HepG2 (cell line): ENCODE measurements at regions not wholly inside any gene's neighbourhood (a gene's known extent, or its start where the extent isn't known, plus 50 kb on each side); places are given as distances from the start of the nearest gene placed in this dataset.

ENCODE experiments used
- ATAC-seq: fragments of 200-7000 bp; cut with Tn5 transposase; 3 replicates; pipeline ENCODE4 v1.9.1; 2020; ENCODE audit warnings: mild to moderate bottlenecking, moderate library complexity
- BruUV-seq: library from RNA; stranded (reverse); fragments of 400-500 nt; replicated peaks from 2 replicates; lab custom pipeline; 2021; lab: Mats Ljungman, UMichigan
- CTCF ChIA-PET: fragments of 300-600 bp; formaldehyde crosslinking; extraction: SDS; loops from one replicate; lab custom pipeline; 2021; ENCODE audit warnings: low total read pairs, inconsistent platforms, low intra/inter-chr PET ratio; lab: Yijun Ruan, JAX
- POLR2A ChIA-PET: fragments of 350-600 bp; sonication (Branson Sonifier 250); formaldehyde crosslinking; loops from one replicate; lab custom pipeline; 2020; ENCODE audit warnings: antibody characterized with exemption, inconsistent platforms; lab: Yijun Ruan, JAX
- DNase-seq: peaks from one replicate; pipeline ENCODE4 v3.0.0-alpha.2; 2015; ENCODE audit warnings: low spot score
- FAIRE-seq: peaks from 3 replicates; lab custom pipeline; 2011; peaks lifted over from hg19 to GRCh38; lab: Jason Lieb, UNC
- H2AFZ ChIP-seq: one replicate; pipeline ENCODE4 v1.6.1; 2011; ENCODE audit warnings: low read length, inconsistent platforms
- H3K27ac ChIP-seq: fragments of 300-600 bp; 3 replicates; pipeline ENCODE4 v1.8.0; 2011; ENCODE audit warnings: mixed run types, mild to moderate bottlenecking, mixed read lengths, low read length, inconsistent platforms; ENCODE audit not compliant: insufficient read depth; ENCODE audit errors: extremely low read length
- H3K27me3 ChIP-seq, 2 experiments: fragments of 200-600 bp in 1 of 2; 2 replicates in 1 of 2; 3 replicates in 1 of 2; pipeline versions ENCODE4 v1.6.0 to v1.8.0; 2011; ENCODE audit warnings: low read length in 2 of 2, mild to moderate bottlenecking in 2 of 2, moderate library complexity in 2 of 2, inconsistent platforms in 1 of 2; ENCODE audit not compliant: insufficient read depth in 2 of 2, control insufficient read depth in 1 of 2
- H3K36me3 ChIP-seq, 2 experiments: fragments of 200-600 bp in 1 of 2; replicated peaks in 1 of 2; 2 replicates in 1 of 2; 3 replicates in 1 of 2; pipeline versions ENCODE4 v1.5.1 to v1.8.0; 2011; ENCODE audit warnings: low read length in 2 of 2, inconsistent platforms in 1 of 2; ENCODE audit not compliant: insufficient read depth in 2 of 2, control insufficient read depth in 1 of 2
- H3K4me1 ChIP-seq: 2 replicates; pipeline ENCODE4 v1.5.1; 2012; ENCODE audit warnings: low read length, inconsistent platforms; ENCODE audit not compliant: insufficient read depth
- H3K4me2 ChIP-seq: 2 replicates; pipeline ENCODE4 v1.6.0; 2011; ENCODE audit warnings: low read depth, low read length, inconsistent platforms
- H3K4me3 ChIP-seq, 3 experiments: fragments of 200-600 bp in 1 of 3; sonication (generic), shearing (Covaris generic) in 1 of 3; replicated peaks in 1 of 3; 2 replicates each; pipeline ENCODE4 v1.5.1; 2011 to 2016; ENCODE audit warnings: low read length in 3 of 3, inconsistent platforms in 2 of 3, low read depth in 2 of 3, mild to moderate bottlenecking in 2 of 3, control low read depth in 1 of 3, mixed read lengths in 1 of 3; ENCODE audit not compliant: insufficient read depth in 1 of 3
- H3K79me2 ChIP-seq: one replicate; pipeline ENCODE4 v1.6.1; 2011; ENCODE audit warnings: low read length, inconsistent platforms; ENCODE audit not compliant: insufficient read depth
- H3K9ac ChIP-seq: 2 replicates; pipeline ENCODE4 v1.6.0; 2011; ENCODE audit warnings: mild to moderate bottlenecking, low read depth, low read length, inconsistent platforms; ENCODE audit not compliant: insufficient read depth
- H3K9me3 ChIP-seq: 2 replicates; pipeline ENCODE4 v1.5.1; 2012; ENCODE audit warnings: mild to moderate bottlenecking, low read length
- H4K20me1 ChIP-seq: 2 replicates; pipeline ENCODE4 v1.6.0; 2011; ENCODE audit warnings: inconsistent platforms, mild to moderate bottlenecking, low read length, moderate library complexity; ENCODE audit not compliant: insufficient read depth
- ARID2 ChIP-seq: sonication (generic); formaldehyde crosslinking; IDR thresholded peaks from 2 replicates; pipeline ENCODE4 v1.8.1; 2022; ENCODE audit warnings: mild to moderate bottlenecking, missing genetic modification reagents, borderline replicate concordance
- ARNT ChIP-seq: fragments of 450-650 bp; IDR thresholded peaks from 2 replicates; pipeline ENCODE4 v1.6.1; 2017
- BHLHE40 ChIP-seq: IDR thresholded peaks from 2 replicates; pipeline ENCODE4 v1.6.1; 2011; ENCODE audit warnings: low read length, improper control_type of control experiment
- BORCS8-MEF2B ChIP-seq: sonication (generic); formaldehyde crosslinking; IDR thresholded peaks from 2 replicates; pipeline ENCODE4 v1.8.0; 2022; ENCODE audit warnings: mild to moderate bottlenecking, missing genetic modification reagents
- HIVEP1 ChIP-seq: sonication (generic); formaldehyde crosslinking; IDR thresholded peaks from 2 replicates; pipeline ENCODE4 v1.4.0; 2020; ENCODE audit warnings: mild to moderate bottlenecking, missing genetic modification reagents
- KLF9 ChIP-seq: IDR thresholded peaks from 2 replicates; pipeline ENCODE4 v1.6.1; 2016; ENCODE audit warnings: low read depth
- TFAP4 ChIP-seq: sonication (generic); IDR thresholded peaks from 2 replicates; pipeline ENCODE4 v1.6.1; 2016; ENCODE audit warnings: low read depth, borderline replicate concordance
- ZNF674 ChIP-seq: sonication (generic); formaldehyde crosslinking; IDR thresholded peaks from 2 replicates; pipeline ENCODE4 v1.5.0; 2020; ENCODE audit warnings: low read depth, mild to moderate bottlenecking, missing genetic modification reagents
- ZSCAN25 ChIP-seq: sonication (generic); formaldehyde crosslinking; IDR thresholded peaks from 2 replicates; pipeline ENCODE4 v1.8.0; 2022; ENCODE audit warnings: mild to moderate bottlenecking, missing genetic modification reagents
- WGBS: methylation state at CpG from one replicate; pipeline ENCODE4 v1.1.6; 2017; ENCODE audit warnings: low lambda C conversion rate; 5-methylcytosine and 5-hydroxymethylcytosine counted together
- in situ Hi-C: cut with HindIII; loops from 2 replicates; pipeline ENCODE4 v1.10.0; 2017; ENCODE audit warnings: low pct_unique_long_range_greater_than_20kb; ENCODE audit not compliant: extremely low pct_ligation_motif_present
- intact Hi-C: fragments of 100-400 bp; cut with micrococcal nuclease; formaldehyde crosslinking; loops from one replicate; pipeline ENCODE4 v1.10.0; 2022; ENCODE audit not compliant: unreplicated experiment

- WGBS: 31% methylated on average over 1 of the region's 1 CpG
- no peak overlapping the region for H3K9ac ChIP-seq
- TF ChIP-seq ARNT: no peak
- TF ChIP-seq, all 625 proteins: peak for 0
- intact Hi-C loops (no loop called here), in situ Hi-C loops (no loop called here)
- H3K79me2 ChIP-seq: no peaks in the 10 kb centered on the region
- H3K27ac ChIP-seq: no peak overlapping the region
- ChIA-PET CTCF (no interaction called here), POLR2A (no interaction called here)
- no TSS peak for BruUV-seq
- ATAC-seq (no peak), FAIRE-seq (no peak), DNase-seq (no peak)
- H3K4me1 ChIP-seq: no peaks in the 10 kb centered on the region
- no peaks in the 10 kb centered on the region for H3K27me3 ChIP-seq
- H3K36me3 ChIP-seq: no peaks in the 10 kb centered on the region
- 0 out of 2 replicates have a peak, but pooled peaks cover 5% of the 10 kb centered on the region for H3K9me3 ChIP-seq
- no peak overlapping the region for H3K4me3 ChIP-seq
- H4K20me1 ChIP-seq: no peaks in the 10 kb centered on the region
- H2AFZ ChIP-seq: no peak overlapping the region
- H3K4me2 ChIP-seq: no peak overlapping the region
Measured at GRCh38 chr4:175436196-175436595, 375.9 kb downstream of the GPM6A start.

- DNase-seq: no peak
- WGBS: 21% methylated on average over 2 of the region's 2 CpGs
- H3K4me2 ChIP-seq: no peak overlapping the region
- CTCF ChIA-PET: no interaction called here
- H3K9me3 ChIP-seq: peaks cover 5% of the 10 kb centered on the region; the same call in 1 of the 2 replicates
- no peak overlapping the region for H2AFZ ChIP-seq
- no peak for ATAC-seq
- no peak for FAIRE-seq
- no TSS peak for BruUV-seq
- no peak overlapping the region for H3K4me3 ChIP-seq
- intact Hi-C loops: no loop called here
- H3K27ac ChIP-seq: no peak overlapping the region
- TF ChIP-seq HIVEP1: no peak
- TF ChIP-seq ZNF674 (CRISPR knock-in tag): no peak
- no peak for TF ChIP-seq ARID2
- TF ChIP-seq ZSCAN25 (CRISPR knock-in tag): no peak
- no peak for TF ChIP-seq BHLHE40
- no peak for TF ChIP-seq KLF9 (CRISPR knock-in tag)
- TF ChIP-seq BORCS8-MEF2B (CRISPR knock-in tag): no peak
- no peak for TF ChIP-seq TFAP4
- no peaks in the 10 kb centered on the region for H3K4me1 ChIP-seq
- no peak overlapping the region for H3K9ac ChIP-seq
- no peaks in the 10 kb centered on the region for H3K27me3 ChIP-seq
- no peaks in the 10 kb centered on the region for H4K20me1 ChIP-seq
- POLR2A ChIA-PET: no interaction called here
- H3K36me3 ChIP-seq: no peaks in the 10 kb centered on the region
- H3K79me2 ChIP-seq: no peaks in the 10 kb centered on the region
- in situ Hi-C loops: no loop called here
Measured at GRCh38 chr4:175440786-175441185, 371.3 kb downstream of the GPM6A start.
